SK-N-SH (cell line): ENCODE measurements at regions not wholly inside any gene's neighbourhood (a gene's known extent, or its start where the extent isn't known, plus 50 kb on each side); places are given as distances from the start of the nearest gene placed in this dataset.

Source experiments
- CTCF ChIA-PET: fragments of 300-600, 350-600 bp; formaldehyde crosslinking; extraction: SDS; loops from one replicate; lab custom pipeline; 2021; lab: Yijun Ruan, JAX
- POLR2A ChIA-PET: fragments of 350-600 bp; sonication (Branson Sonifier 250); formaldehyde crosslinking; extraction: SDS; loops from one replicate; lab custom pipeline; 2020; ENCODE audit warnings: antibody characterized with exemption, inconsistent platforms; lab: Yijun Ruan, JAX
- DNase-seq: peaks from one replicate; pipeline ENCODE4 v3.0.0; 2012
- H2AFZ ChIP-seq: fragments of 200-600 bp; sonication (generic); 2 replicates; pipeline ENCODE4 v1.8.1; 2016; ENCODE audit warnings: antibody characterized with exemption, mild to moderate bottlenecking, low read depth
- H3F3A ChIP-seq: fragments of 200-600 bp; sonication (generic); replicated peaks from 2 replicates; pipeline ENCODE3; 2016; ENCODE audit warnings: antibody characterized with exemption, mild to moderate bottlenecking; ENCODE audit not compliant: insufficient read depth
- H3K27ac ChIP-seq, 2 experiments: fragments of 200-500 bp in 1 of 2; fragments of 200-600 bp in 1 of 2; sonication (Bioruptor generic) in 1 of 2; sonication (generic), shearing (Covaris generic) in 1 of 2; 2 replicates each; pipeline versions ENCODE4 v1.5.1 to v1.6.1; 2014 to 2016; ENCODE audit warnings: low read depth in 2 of 2, inconsistent platforms in 1 of 2, low read length in 1 of 2, mild to moderate bottlenecking in 1 of 2, mixed read lengths in 1 of 2
- H3K27me3 ChIP-seq: fragments of 200-600 bp; sonication (generic), shearing (Covaris generic); 2 replicates; pipeline ENCODE4 v1.6.1; 2016; ENCODE audit warnings: mixed run types; ENCODE audit not compliant: insufficient read depth
- H3K36me3 ChIP-seq, 2 experiments: fragments of 200-500 bp in 1 of 2; fragments of 200-600 bp in 1 of 2; sonication (Bioruptor generic) in 1 of 2; sonication (generic) in 1 of 2; replicated peaks in 1 of 2; 2 replicates each; pipeline versions ENCODE3 to v1.5.1; 2014 to 2016; ENCODE audit warnings: low read length in 1 of 2, mild to moderate bottlenecking in 1 of 2; ENCODE audit not compliant: insufficient read depth in 2 of 2, control insufficient read depth in 1 of 2
- H3K4me1 ChIP-seq, 2 experiments: fragments of 200-500 bp in 1 of 2; fragments of 200-600 bp in 1 of 2; sonication (Bioruptor generic) in 1 of 2; sonication (generic), shearing (Covaris generic) in 1 of 2; 2 replicates each; pipeline versions ENCODE4 v1.5.1 to v1.6.1; 2014 to 2016; ENCODE audit warnings: low read depth in 1 of 2, low read length in 1 of 2, mixed run types in 1 of 2; ENCODE audit not compliant: insufficient read depth in 2 of 2, control insufficient read depth in 1 of 2
- H3K4me2 ChIP-seq: fragments of 200-600 bp; sonication (generic), shearing (Covaris generic); 2 replicates; pipeline ENCODE4 v1.6.1; 2017; ENCODE audit warnings: mixed run types
- H3K4me3 ChIP-seq, 2 experiments: fragments of 200-500 bp in 1 of 2; fragments of 200-600 bp in 1 of 2; sonication (Bioruptor generic) in 1 of 2; sonication (generic), shearing (Covaris generic) in 1 of 2; 2 replicates each; pipeline versions ENCODE4 v1.5.1 to v1.8.1; 2014 to 2016; ENCODE audit warnings: low read depth in 2 of 2, inconsistent platforms in 1 of 2, low read length in 1 of 2, mild to moderate bottlenecking in 1 of 2, mixed read lengths in 1 of 2, moderate library complexity in 1 of 2
- H3K79me2 ChIP-seq: fragments of 200-600 bp; sonication (generic); 2 replicates; pipeline ENCODE4 v1.8.1; 2017; ENCODE audit warnings: mild to moderate bottlenecking; ENCODE audit not compliant: insufficient read depth
- H3K9ac ChIP-seq: fragments of 200-600 bp; sonication (generic); 2 replicates; pipeline ENCODE4 v1.6.1; 2017; ENCODE audit warnings: mixed run types
- H3K9me2 ChIP-seq: fragments of 200-600 bp; sonication (generic); 2 replicates; pipeline ENCODE4 v1.6.1; 2017; ENCODE audit warnings: mixed run types
- H3K9me3 ChIP-seq: fragments of 200-600 bp; sonication (generic); 2 replicates; pipeline ENCODE4 v1.6.1; 2017; ENCODE audit warnings: mixed run types, mild to moderate bottlenecking, moderate library complexity
- H4K20me1 ChIP-seq: fragments of 200-600 bp; sonication (generic); 2 replicates; pipeline ENCODE4 v1.6.1; 2017; ENCODE audit warnings: mild to moderate bottlenecking, mixed run types; ENCODE audit not compliant: insufficient read depth
- EZH2phosphoT487 ChIP-seq: fragments of 200-600 bp; sonication (generic); IDR thresholded peaks from 2 replicates; pipeline ENCODE4 v1.6.1; 2017; ENCODE audit warnings: low read depth, mixed run types, mild to moderate bottlenecking, antibody characterized with exemption, moderate library complexity, borderline replicate concordance
- JUND ChIP-seq: IDR thresholded peaks from 2 replicates; pipeline ENCODE4 v1.4.0; 2012
- MXI1 ChIP-seq: IDR thresholded peaks from 2 replicates; pipeline ENCODE4 v1.6.1; 2012; ENCODE audit warnings: mild to moderate bottlenecking, low read depth, low read length, improper control_type of control experiment
- NRF1 ChIP-seq: IDR thresholded peaks from 2 replicates; pipeline ENCODE4 v1.6.1; 2012; ENCODE audit warnings: low read depth, mild to moderate bottlenecking, low read length
- POLR2AphosphoS5 ChIP-seq: IDR thresholded peaks from 2 replicates; pipeline ENCODE4 v1.6.1; 2012; ENCODE audit warnings: low read depth, low read length
- RAD21 ChIP-seq: IDR thresholded peaks from 2 replicates; pipeline ENCODE4 v1.6.1; 2012; ENCODE audit warnings: mild to moderate bottlenecking, low read length
- SIN3A ChIP-seq: IDR thresholded peaks from 2 replicates; pipeline ENCODE4 v1.6.1; 2012; ENCODE audit warnings: low read depth, mild to moderate bottlenecking, low read length, moderate library complexity, borderline replicate concordance
- SMC3 ChIP-seq: IDR thresholded peaks from 2 replicates; pipeline ENCODE4 v1.6.1; 2012; ENCODE audit warnings: low read depth, low read length, improper control_type of control experiment
- TAF1 ChIP-seq: IDR thresholded peaks from 2 replicates; pipeline ENCODE4 v1.6.1; 2012; ENCODE audit warnings: low read depth, mild to moderate bottlenecking, low read length, moderate library complexity, borderline replicate concordance
- WGBS: methylation state at CpG from one replicate; pipeline ENCODE4 v1.1.6; 2017; ENCODE audit warnings: low lambda C conversion rate; 5-methylcytosine and 5-hydroxymethylcytosine counted together
- TF ChIP-seq, protein P1 (sequence below): fragments of 200-600 bp; sonication (generic); IDR thresholded peaks from 2 replicates; pipeline ENCODE4 v1.6.1; 2017; ENCODE audit warnings: antibody characterized with exemption, mild to moderate bottlenecking, moderate library complexity
- TF ChIP-seq, protein P2 (sequence below): IDR thresholded peaks from 2 replicates; pipeline ENCODE4 v1.4.0; 2012; ENCODE audit warnings: low read depth, borderline replicate concordance
- TF ChIP-seq, protein P3 (sequence below): IDR thresholded peaks from 2 replicates; pipeline ENCODE4 v1.4.0; 2012; ENCODE audit warnings: low read depth, borderline replicate concordance
- TF ChIP-seq, protein P4 (sequence below): fragments of 150-350 bp; IDR thresholded peaks from 2 replicates; pipeline ENCODE4 v1.6.1; 2017; ENCODE audit warnings: antibody characterized with exemption, low read length, low read depth, borderline replicate concordance
- TF ChIP-seq, protein P5 (sequence below): IDR thresholded peaks from 2 replicates; pipeline ENCODE4 v1.4.0; 2012; ENCODE audit warnings: low read depth

DNA sequence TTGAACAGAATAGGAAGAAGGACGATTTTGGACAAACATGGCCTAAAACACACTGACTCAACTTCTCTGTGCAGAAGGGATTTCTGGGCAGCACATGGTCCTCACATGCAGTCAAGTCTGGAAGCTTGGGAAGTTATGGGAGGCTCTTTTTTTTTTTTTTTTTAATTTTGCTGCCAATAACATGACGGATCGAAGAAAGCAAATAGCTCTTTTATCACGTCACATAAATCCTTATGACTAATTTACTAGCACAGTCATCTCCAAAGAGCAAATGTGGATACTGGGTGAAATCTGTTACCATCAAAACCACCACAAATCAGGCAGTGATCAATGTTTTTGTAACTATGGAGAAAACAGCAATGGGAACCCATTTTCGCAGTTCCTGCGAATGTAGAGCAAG lies 193.3 kb upstream of the FAM9B start:
- no peak overlapping the region for H3K27ac ChIP-seq
- H3K4me3 ChIP-seq: no peak overlapping the region
- H3K9ac ChIP-seq: no peak overlapping the region
- H3K4me2 ChIP-seq: no peak overlapping the region
- CTCF ChIA-PET: interaction anchor here (0.8 kb wide), 1 partner anchor 20 kb away, joined by 3 read pairs; no protein-coding TSS in a partner anchor
- no peaks in the 10 kb centered on the region for H3K79me2 ChIP-seq
- H2AFZ ChIP-seq: no peak overlapping the region
- H3K27me3 ChIP-seq: no peaks in the 10 kb centered on the region
- no peaks in the 10 kb centered on the region for H4K20me1 ChIP-seq
- H3K9me3 ChIP-seq: no peaks in the 10 kb centered on the region
- H3K4me1 ChIP-seq: no peaks in the 10 kb centered on the region; a peak in 1 of 4 replicates
- 41% methylated on average over 6 of the region's 6 CpGs for WGBS
- no peak for TF ChIP-seq TAF1
- POLR2A ChIA-PET: no interaction called here
- H3K36me3 ChIP-seq: no peaks in the 10 kb centered on the region
- no peak for DNase-seq
- no peaks in the 10 kb centered on the region for H3K9me2 ChIP-seq
- no peaks in the 10 kb centered on the region for H3F3A ChIP-seq

DNA sequence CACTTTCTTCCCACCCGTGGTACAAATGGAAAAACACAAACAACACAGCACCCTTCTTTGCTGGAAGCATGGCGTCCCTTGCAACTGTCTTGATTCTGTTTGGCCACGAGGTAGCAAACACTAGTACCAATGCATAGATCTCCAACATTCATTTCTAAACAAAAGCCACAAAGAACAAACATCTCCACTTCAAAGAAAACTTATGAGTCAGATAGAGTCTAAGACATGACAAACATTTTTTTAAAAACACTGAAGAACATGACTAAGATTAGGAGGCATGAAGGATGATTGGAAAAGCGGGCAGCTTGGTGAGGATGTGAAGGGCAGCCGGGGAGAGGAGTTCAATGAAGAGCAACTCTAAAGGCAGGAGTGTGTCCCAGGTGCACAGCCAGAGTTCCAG lies 197.6 kb upstream of the FAM9B start:
- Histone ChIP-seq H3K4me3 (no peak overlapping the region), H3K9me2 (no peaks in the 10 kb centered on the region), H3K36me3 (no peaks in the 10 kb centered on the region), H3F3A (no peaks in the 10 kb centered on the region), H3K9me3 (no peaks in the 10 kb centered on the region), H3K4me1 (peaks cover 0 to 3% of the 10 kb centered on the region in 2 experiments; a peak in 1 of 4 replicates), H3K27me3 (no peaks in the 10 kb centered on the region), H3K4me2 (no peak overlapping the region), H3K27ac (no peak overlapping the region), H4K20me1 (no peaks in the 10 kb centered on the region), H3K79me2 (no peaks in the 10 kb centered on the region), H2AFZ (no peak overlapping the region), H3K9ac (no peak overlapping the region)
- WGBS: 9% methylated on average over 5 of the region's 5 CpGs
- DNase-seq: no peak
- TF ChIP-seq SIN3A (no peak), SMC3 (no peak), MXI1 (no peak), NRF1 (no peak), EZH2phosphoT487 (no peak), POLR2AphosphoS5 (no peak), RAD21 (no peak), JUND (no peak)
- TF ChIP-seq, protein P1, sequence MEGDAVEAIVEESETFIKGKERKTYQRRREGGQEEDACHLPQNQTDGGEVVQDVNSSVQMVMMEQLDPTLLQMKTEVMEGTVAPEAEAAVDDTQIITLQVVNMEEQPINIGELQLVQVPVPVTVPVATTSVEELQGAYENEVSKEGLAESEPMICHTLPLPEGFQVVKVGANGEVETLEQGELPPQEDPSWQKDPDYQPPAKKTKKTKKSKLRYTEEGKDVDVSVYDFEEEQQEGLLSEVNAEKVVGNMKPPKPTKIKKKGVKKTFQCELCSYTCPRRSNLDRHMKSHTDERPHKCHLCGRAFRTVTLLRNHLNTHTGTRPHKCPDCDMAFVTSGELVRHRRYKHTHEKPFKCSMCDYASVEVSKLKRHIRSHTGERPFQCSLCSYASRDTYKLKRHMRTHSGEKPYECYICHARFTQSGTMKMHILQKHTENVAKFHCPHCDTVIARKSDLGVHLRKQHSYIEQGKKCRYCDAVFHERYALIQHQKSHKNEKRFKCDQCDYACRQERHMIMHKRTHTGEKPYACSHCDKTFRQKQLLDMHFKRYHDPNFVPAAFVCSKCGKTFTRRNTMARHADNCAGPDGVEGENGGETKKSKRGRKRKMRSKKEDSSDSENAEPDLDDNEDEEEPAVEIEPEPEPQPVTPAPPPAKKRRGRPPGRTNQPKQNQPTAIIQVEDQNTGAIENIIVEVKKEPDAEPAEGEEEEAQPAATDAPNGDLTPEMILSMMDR: no peak
- TF ChIP-seq, protein P2, sequence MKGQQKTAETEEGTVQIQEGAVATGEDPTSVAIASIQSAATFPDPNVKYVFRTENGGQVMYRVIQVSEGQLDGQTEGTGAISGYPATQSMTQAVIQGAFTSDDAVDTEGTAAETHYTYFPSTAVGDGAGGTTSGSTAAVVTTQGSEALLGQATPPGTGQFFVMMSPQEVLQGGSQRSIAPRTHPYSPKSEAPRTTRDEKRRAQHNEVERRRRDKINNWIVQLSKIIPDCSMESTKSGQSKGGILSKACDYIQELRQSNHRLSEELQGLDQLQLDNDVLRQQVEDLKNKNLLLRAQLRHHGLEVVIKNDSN: no peak
- TF ChIP-seq, protein P3, sequence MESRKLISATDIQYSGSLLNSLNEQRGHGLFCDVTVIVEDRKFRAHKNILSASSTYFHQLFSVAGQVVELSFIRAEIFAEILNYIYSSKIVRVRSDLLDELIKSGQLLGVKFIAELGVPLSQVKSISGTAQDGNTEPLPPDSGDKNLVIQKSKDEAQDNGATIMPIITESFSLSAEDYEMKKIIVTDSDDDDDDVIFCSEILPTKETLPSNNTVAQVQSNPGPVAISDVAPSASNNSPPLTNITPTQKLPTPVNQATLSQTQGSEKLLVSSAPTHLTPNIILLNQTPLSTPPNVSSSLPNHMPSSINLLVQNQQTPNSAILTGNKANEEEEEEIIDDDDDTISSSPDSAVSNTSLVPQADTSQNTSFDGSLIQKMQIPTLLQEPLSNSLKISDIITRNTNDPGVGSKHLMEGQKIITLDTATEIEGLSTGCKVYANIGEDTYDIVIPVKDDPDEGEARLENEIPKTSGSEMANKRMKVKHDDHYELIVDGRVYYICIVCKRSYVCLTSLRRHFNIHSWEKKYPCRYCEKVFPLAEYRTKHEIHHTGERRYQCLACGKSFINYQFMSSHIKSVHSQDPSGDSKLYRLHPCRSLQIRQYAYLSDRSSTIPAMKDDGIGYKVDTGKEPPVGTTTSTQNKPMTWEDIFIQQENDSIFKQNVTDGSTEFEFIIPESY: no peak
- TF ChIP-seq, protein P4, sequence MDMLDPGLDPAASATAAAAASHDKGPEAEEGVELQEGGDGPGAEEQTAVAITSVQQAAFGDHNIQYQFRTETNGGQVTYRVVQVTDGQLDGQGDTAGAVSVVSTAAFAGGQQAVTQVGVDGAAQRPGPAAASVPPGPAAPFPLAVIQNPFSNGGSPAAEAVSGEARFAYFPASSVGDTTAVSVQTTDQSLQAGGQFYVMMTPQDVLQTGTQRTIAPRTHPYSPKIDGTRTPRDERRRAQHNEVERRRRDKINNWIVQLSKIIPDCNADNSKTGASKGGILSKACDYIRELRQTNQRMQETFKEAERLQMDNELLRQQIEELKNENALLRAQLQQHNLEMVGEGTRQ: no peak
- TF ChIP-seq, protein P5, sequence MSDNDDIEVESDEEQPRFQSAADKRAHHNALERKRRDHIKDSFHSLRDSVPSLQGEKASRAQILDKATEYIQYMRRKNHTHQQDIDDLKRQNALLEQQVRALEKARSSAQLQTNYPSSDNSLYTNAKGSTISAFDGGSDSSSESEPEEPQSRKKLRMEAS: no peak
- ChIA-PET CTCF (interaction anchor here (0.6 kb wide), 1 partner anchor 888 kb away, joined by 3 read pairs; no protein-coding TSS in a partner anchor), POLR2A (no interaction called here)
